HG03066 (cell line): ENCODE measurements at regions not wholly inside any gene's neighbourhood (a gene's known extent, or its start where the extent isn't known, plus 50 kb on each side); places are given as distances from the start of the nearest gene placed in this dataset.

Experiments used
- ATAC-seq: cut with Tn5 transposase; IDR thresholded peaks from one replicate; pipeline ENCODE4 v1.9.1; 2021; ENCODE audit warnings: low read depth; ENCODE audit not compliant: unreplicated experiment

DNA sequence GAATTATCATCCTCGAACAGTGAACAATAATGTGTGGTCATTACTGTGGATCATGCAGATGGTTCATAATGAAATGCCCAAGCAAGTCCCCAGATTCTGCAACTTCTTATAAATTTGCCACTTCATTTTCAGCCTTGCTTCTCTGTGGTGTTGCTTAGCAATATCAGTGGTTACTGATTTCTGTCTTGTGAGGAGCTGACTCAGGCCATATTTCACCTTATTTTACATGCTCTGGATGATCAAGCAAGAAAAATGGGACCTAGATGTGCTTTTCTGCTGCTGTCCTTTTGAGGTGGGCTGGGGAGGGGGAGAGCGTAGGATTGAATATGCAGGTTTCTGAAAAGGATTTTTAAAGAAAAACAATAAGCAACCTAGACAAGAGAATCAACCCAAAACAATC, 188.3 kb downstream of the SLC24A2 start:
- no peak for ATAC-seq

DNA sequence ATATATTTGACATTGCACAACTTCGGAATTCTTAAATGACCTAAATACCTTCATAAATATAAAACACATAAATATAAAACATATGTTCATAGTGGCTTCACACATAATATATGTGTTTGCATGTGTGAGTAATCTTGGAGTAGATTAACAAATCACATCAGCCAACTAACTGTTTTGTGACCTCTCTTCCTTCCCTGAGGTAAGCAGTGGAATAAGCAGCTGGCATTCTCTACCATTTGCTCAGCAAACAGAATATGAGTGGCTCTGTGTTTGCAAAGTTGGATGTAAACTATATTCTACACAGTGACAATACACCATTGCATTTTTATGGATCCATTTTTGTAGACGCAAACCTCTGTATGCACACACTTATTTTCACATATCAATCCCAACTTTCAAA, 189.9 kb downstream of the ACER2 start:
- ATAC-seq: no peak

DNA sequence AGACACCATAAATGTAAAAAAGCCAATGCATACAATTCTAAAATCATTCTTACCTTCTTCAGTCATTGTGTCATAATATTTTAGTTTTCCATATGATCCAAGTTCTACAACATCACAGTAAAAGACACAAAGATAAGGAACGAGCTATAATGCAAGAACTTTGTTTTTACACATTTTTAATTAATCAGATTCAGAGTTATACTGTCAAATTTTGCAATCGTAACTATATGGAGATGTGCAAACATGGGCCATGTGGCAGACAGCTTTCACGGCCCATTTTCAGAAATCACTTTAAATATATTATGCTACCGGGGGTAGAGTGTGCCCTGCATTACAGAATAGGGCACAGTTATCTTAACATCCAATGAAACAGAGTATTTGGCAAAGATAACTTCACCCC, 188.4 kb downstream of the ACER2 start:
- no peak for ATAC-seq

DNA sequence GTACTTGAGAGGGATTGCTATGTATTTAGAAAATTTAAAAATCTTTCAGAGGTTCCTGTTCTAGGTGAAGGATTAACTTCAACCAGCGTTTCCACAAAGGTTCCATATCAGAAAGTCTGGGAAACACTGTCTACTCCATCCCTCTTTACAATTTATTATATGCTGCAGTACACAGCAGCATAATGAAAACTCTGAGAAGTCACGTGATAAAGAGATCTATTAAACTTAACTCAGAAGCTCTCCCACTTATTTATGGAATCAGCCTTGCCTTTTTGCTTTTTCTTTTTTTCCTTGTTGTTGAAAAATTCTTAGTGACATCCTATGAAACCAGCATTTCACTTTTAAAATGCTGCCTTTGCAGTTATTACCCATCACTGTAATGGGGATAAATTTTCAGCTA, 186.2 kb downstream of the ACER2 start:
- ATAC-seq: no peak

DNA sequence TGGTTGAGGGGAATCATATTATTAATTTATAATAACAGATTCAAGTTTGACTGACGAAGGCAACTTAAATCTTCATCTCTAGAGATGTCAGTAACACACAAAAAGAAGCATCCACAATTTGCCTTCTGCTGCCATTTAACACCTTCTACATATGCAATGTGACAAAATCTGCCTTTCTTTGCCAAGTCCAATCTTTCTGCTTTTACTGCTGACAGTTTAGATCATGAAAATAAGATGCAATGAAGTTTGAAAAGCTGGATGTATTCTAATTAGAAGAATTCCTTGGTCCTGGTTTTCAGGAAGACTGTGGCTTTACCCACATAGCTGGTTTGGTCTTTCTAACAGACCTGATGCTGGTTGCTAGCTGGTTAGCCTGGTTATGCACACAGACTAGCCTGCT, 178.9 kb downstream of the ACER2 start:
- no peak for ATAC-seq

DNA sequence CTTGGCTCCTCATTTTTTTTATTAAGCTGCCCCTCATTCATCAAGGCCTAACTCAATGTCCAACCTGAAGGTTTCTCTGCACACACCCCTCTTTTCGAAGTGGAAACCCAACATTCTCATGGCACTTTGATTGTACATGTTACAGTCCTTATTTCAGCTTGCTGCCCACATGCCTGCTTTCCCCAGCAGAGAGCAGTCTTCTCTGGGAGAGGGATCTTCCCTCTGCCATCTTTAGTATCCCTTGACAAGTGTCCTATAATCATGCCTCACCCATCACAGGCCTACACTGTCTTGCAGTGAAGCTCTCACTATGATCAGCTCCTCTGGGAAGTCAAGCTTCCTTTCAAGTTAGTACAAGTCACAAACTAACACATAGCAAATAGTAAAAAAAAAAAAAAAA, 175.1 kb downstream of the ACER2 start:
- ATAC-seq: no peak

DNA sequence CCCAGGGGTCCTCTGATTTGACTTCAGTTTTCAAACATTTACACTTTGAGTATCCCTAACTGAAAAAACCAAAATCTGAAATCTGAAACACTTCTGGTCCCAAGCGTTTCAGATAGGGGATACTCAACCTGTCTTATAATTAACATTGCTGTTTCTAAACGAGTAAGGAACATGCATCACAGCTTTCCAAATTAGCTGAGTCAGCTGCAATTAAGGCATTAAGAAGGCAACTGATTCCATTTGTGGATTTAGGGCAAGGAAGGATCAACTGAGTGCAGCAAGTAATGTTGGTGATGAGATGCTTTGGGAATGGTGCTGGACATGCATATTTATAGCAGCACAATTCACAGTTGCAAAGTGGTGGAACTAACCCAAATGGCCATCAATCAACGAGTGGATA, 168.6 kb downstream of the ACER2 start:
- ATAC-seq: no peak

DNA sequence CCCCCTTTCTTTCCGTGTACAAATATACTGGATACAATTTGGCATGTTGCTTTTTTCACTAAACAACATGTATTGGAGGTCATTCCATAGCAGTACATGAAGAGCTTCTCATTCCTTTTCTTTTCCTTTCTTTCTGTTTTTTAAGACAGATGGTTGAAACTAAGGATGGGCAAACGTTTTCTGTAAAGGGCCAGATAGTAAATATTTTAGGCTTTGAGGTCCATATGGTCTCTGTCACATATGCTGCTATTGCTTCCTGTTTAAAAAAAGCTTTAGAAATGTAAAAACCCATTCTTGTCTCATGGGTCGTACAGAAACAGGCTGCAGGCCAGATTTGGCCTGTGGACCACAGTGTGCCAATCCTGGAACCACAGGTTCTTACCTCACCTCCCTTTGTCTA, 160.1 kb downstream of the ACER2 start:
- ATAC-seq: no peak

DNA sequence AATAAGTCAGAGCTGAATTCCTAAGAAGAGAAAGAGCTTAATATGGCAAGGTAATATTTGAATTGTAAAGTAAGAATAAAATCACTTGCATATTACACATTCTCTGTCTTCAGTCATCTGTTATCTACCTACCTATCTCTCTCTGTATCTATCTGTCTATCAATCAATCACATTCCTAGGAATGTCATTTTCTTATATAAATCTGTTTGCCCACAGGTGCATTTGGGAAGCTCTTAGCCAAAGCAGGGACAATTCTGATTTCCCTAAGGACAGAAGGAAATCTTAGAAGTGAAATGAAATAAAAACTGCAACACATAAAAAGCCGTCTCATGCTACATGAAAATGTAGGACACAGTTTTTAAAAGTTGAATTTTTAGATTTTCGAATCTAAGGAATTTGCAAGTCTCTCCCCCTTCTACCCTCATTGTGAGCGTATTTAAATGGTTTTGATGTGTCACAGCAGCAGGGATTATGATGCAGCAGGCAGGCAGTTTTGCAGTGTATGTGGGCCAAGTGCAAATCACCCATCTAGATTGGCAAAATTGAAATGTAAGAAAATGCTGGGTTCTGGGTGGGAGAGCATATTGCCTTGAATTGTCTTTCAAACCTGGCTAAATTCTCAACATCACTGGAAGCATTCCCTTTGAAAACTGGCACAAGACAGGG, 155.7 kb downstream of the ACER2 start:
- ATAC-seq: no peak

DNA sequence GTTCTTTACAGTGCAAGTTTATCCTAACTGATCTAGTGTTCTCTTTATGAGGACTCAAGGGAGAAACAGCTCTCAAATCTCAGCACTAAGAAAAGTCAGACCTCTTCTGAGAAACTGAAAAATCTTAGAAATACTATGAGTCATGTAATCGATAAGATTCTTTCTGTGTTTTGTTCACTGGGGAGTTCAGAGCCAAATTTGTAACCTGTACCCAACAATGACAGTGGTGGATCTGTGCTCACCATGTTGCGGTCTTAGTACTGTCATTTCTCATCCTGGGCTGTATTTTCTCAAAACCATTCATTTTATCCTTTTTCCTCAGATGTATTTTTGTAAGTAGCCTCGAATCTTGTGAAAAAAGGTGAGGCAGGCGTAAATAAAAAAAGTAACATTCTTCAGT, 146.4 kb downstream of the ACER2 start:
- ATAC-seq: no peak

DNA sequence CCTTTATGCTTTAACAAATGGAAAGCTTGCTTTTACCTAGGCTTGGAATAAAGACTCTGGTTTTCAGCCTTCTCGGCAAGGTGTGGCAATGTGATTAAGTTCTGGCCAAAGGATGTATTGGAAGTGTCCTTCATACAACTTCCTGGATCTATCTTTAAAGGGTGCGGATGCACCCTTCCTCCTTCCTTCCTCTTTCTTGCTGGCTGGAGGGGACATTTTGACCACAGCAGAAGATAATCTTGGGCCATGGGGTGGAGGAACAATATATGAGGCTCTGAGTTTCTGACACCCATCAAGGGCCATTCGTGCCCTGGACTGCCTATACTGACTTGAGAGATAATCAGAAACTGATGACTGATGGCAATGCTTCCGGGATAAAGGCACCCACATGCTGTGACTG, 145.7 kb downstream of the ACER2 start:
- no peak for ATAC-seq

DNA sequence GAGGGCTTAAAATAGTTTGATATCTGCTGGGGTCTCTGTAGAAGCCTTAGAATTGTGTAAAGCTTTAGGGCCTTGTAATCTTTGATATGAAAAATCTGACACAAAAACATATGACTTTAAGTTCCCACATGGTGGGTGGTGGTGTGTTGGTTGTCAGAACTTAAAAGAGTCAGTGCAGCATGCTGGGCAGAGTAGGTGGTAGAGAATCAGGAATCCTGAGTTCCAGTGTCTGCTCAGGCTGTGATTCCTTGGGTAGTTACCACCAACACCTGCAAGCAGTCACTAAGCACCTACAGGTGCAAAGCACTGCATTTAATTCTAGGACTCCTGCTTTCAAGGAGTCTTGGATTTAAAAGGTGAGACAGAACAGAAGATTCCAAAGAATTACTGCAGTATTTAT, 144.6 kb downstream of the ACER2 start:
- ATAC-seq: no peak

DNA sequence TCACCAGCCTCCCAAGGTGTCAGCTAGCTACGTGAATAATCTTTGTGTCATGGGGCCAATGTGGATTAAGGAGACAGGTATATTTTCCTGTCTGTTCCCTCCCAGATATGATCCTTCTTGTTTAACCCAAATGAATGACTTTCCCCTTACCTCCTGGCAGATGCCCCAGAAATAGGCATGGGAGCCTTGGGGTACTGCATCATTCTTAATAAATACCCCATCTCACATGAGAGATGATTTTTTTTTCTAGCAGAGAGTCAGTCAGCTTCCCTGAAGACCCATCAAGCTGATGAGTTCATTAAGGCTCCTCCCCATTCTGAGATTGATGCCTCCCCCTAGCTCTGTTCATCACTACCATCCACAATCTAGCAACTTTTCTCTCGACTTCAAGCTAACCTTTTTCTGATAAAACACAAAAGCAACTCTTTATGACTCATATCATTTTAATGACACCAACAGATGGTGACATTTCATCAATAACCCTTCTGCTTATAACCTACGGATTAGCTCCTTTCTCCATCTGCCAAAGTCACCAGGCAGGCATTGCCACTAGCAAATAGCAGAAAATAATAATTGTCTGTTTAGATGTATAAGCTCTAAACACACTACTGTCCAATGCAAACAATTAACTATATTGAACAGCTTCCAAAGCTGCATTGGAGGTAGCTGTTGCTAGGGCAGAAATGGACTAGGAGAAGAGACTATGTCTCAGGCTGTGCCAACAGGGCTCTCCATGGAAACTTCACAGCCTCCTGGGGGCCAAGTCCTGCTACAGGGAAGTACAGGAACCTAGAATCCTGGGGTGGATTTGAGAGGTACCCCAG, 143.7 kb downstream of the ACER2 start:
- ATAC-seq: no peak

DNA sequence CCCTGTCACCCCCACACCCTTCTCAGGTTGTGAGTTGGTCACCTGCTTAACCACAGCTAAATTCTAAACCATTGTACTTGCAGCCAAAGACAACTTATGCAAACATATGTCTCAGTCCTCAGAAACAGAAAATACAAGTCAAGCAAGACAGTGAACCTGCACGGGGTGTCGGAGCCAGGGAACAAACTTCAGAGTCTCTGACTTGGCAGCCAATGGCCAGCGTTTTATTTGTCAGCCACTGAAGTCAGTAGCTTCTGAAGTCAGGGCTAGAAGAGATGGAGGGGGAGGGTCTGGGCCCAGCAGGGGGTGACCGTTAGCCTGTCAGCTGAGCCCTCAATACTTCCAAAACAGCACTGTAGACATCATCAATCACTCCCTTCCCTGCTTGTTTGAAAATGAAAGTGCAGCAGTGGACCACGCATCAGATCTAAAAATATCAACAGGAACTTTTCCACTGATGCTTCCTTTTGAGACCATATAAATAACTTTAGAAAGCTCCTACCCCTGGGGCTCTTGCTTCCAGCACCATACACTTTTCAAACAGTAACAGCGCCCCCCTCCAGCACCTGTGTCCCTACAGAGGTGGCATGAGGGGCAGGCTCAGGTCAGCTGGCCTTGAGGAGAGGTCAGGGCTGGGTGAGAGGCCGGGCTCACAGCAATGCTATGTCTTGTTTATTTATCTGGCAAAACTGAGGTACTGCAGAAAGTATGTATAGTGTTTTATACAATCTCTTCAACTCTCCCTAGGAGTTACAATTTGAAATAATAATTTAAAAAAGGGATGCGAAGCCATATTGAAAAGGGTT, 142.5 kb downstream of the ACER2 start:
- no peak for ATAC-seq

DNA sequence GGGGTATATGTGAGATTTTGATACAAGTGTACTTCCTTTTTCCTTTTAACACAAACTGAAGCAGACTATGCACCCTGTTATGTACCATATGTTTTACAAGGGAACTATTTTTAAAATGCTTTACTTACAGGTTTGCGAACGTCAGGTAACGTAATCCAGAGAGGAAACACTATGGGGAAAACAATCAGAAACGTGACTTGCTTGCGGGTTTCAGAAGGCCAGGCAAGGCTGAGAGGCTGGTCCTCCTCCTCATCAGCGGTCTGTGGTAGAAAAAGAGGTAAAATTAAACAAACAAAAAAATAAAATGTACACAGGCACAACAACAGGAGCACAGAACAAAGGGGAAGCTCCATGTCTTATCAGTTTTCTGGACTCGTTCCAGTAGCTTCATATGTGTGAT, 141.2 kb downstream of the ACER2 start:
- ATAC-seq: no peak

DNA sequence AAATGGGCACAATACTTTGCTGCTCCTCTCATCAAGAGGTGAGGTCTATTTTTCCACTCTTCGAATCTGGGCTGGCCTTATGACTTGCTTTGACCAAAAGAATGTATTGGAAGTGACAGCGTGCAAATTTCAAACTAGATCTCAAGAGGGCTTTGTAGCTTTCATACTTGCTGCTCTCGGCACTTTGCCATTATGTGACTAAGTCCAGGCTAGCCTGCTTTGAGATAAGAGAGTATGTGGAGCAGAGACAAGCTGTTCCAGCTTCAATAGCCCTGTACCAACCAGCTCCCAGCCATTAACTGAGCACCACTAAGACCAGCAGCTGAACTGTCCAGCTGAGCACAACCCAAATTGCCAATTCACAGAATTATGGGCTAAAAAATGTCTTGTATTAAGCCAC, 124.6 kb downstream of the ACER2 start:
- no peak for ATAC-seq

DNA sequence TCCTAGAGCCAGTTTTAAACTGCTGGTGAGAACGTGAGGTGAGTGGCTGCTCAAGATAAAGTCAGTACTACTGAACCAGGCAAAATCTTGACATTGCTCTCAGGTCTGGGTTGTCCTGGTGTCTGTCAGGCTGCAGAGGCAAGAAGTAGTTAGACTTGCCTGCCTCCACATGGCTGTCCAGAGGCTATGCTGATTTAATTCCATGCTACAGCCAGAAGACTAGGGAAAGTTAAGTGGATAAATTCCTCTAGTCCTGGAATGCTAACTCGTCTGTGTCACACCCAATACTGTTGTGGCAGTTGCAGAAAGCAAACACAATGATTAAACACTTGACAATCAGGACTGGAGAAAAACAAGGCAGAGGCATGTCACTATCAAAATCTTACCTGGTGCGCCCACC, 118.9 kb downstream of the ACER2 start:
- ATAC-seq: no peak

DNA sequence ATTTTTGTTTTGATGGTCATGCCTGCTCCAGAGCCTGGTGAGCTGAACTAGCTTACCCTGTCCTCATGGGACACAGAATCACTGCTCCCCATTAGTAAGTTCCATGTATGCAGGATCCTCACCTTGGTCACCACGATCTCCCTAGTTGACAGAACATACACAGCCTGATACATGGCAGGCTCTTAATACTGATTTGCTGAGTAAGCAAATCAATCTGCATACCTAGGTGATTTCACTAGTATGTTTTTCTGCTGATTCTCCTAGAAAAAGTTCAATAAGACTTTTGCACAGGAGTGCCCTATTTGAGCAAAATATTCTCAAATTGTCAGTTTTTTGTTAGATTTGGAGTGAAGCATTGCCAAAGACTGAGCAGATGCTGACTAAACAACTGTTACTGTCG, 113.7 kb downstream of the ACER2 start:
- no peak for ATAC-seq

DNA sequence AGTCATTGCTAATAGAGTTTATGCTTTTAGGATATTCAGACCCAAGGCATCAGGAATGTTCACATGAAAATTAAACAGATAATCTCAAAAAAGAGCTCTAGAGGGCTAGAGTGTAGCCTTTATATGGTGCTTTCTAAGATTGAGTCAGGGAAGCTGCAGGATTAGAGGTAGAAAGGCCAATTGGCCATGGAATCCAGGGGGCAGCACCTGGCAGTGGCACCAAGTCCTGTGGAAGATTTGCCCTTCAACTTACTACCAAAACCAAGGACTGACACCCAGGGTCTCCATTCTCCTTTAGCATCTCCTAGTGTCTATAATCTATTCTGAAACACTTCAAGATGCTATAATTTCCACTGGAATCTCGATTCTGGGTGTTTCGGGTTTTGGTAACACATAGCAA, 112.4 kb downstream of the ACER2 start:
- ATAC-seq: no peak

DNA sequence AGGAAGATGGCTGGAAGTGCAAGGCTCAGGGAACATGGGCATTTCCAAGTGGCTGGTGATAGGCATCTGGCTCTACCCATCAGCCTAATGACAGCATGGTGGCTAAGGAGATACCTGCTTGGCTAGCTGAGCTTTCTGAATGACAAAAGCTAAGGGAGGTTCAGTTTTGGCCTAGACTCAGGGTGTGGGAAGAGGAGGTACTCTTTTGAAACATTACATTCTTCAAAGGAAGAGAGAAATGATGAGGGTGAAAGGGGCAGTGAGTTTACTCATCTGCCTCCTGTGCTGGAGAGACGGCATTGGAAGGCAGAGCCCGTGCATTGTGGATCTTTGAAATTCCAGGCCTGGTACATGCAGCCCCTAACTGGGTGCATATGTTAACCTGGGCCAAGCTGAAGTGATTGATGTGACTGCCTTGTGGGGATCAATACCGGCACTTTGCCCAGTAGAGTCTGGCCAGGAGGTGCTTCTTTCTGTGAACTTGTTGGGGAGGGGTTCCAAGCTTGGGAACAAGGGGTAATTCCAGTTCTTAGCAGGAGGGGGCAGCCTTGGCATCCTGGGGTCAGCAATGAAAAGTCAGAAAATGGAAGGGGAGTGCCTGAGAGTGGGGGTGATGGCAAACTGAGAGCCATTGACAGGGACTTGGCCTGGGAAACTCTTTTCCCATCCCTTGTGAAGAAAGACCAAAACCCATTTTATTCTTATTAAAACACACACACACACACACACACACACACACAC, 108.6 kb downstream of the ACER2 start:
- no peak for ATAC-seq

DNA sequence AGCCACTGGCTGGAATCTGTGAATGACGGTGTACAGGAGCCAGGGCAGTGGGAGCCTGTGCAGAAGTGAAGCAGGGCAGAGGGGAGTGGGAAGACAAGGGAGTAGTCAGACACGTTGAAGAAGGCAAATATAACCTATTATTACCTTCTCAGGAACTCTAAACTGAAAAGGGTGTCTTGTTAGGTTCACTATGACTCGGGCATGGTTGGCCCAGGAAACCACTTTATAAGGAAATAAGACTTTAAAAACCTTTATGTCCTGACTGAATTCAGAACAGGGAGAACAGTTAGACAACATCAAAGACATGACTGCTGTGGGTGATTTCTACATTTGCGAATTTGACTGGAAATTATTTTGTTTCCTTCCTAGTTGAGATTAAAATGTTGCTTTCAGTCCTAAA, 107.5 kb downstream of the ACER2 start:
- ATAC-seq: no peak
